GM18517 (cell line): ENCODE measurements at regions not wholly inside any gene's neighbourhood (a gene's known extent, or its start where the extent isn't known, plus 50 kb on each side); places are given as distances from the start of the nearest gene placed in this dataset.
"Not testable (repeated sequence)": the region's sequence is repeated elsewhere in the genome, so short reads cannot be mapped to it uniquely, and the experiment has no call there.

ENCODE experiments used
- ATAC-seq: cut with Tn5 transposase; IDR thresholded peaks from one replicate; pipeline ENCODE4 v1.9.1; 2021; ENCODE audit warnings: mild to moderate bottlenecking, moderate library complexity; ENCODE audit not compliant: unreplicated experiment

GRCh38 chr3:168660879-168661657, 565.3 kb upstream of the GOLIM4 start:
- ATAC-seq, result not testable (repeated sequence)

- ATAC-seq, result no peak
These were observed 563.3 kb upstream of the GOLIM4 start for GRCh38 chr3:168659015-168659414.

- no peak for ATAC-seq
These were observed 559.9 kb upstream of the GOLIM4 start for GRCh38 chr3:168655611-168656010.

- no peak for ATAC-seq
These were observed 559.0 kb upstream of the GOLIM4 start for GRCh38 chr3:168654700-168655099.

- no peak for ATAC-seq
These were observed 557.5 kb upstream of the GOLIM4 start for GRCh38 chr3:168653255-168653654.

GRCh38 chr3:168648321-168648720, 552.6 kb upstream of the GOLIM4 start:
- no peak for ATAC-seq

GRCh38 chr3:168647582-168647981, 551.9 kb upstream of the GOLIM4 start:
- ATAC-seq, result no peak

- ATAC-seq, result no peak
These were observed 549.5 kb upstream of the GOLIM4 start for GRCh38 chr3:168645180-168645579.

- ATAC-seq, result no peak
These were observed 532.8 kb upstream of the GOLIM4 start for GRCh38 chr3:168628549-168628948.

- ATAC-seq, result no peak
These were observed 529.8 kb upstream of the GOLIM4 start for GRCh38 chr3:168625477-168625876.

- ATAC-seq, result no peak
These were observed 529.2 kb upstream of the GOLIM4 start for GRCh38 chr3:168624892-168625448.

GRCh38 chr3:168624195-168624594, 528.5 kb upstream of the GOLIM4 start:
- no peak for ATAC-seq

GRCh38 chr3:168622795-168623194, 527.1 kb upstream of the GOLIM4 start:
- no peak for ATAC-seq

GRCh38 chr3:168620854-168621253, 525.1 kb upstream of the GOLIM4 start:
- no peak for ATAC-seq

- ATAC-seq, result no peak
These were observed 523.2 kb upstream of the GOLIM4 start for GRCh38 chr3:168618827-168619470.

GRCh38 chr3:168617658-168618057, 521.9 kb upstream of the GOLIM4 start:
- no peak for ATAC-seq

- ATAC-seq, result no peak
These were observed 521.2 kb upstream of the GOLIM4 start for GRCh38 chr3:168616915-168617314.

GRCh38 chr3:168615493-168616020, 519.8 kb upstream of the GOLIM4 start:
- ATAC-seq, result no peak

- ATAC-seq, result no peak
These were observed 517.4 kb upstream of the GOLIM4 start for GRCh38 chr3:168613151-168613550.

- ATAC-seq, result no peak
These were observed 516.9 kb upstream of the GOLIM4 start for GRCh38 chr3:168612671-168613070.

- no peak for ATAC-seq
These were observed 516.1 kb upstream of the GOLIM4 start for GRCh38 chr3:168611826-168612225.

GRCh38 chr3:168608926-168609325, 513.2 kb upstream of the GOLIM4 start:
- no peak for ATAC-seq
